Vagina (tissue), 2 donors: ENCODE measurements at regions not wholly inside any gene's neighbourhood (a gene's known extent, or its start where the extent isn't known, plus 50 kb on each side); places are given as distances from the start of the nearest gene placed in this dataset.

Source experiments
- CTCF ChIP-seq, 3 experiments: fragments of 450-650 bp in 2 of 3; fragments of 200-600 bp in 1 of 3; sonication (generic) in 1 of 3; IDR thresholded peaks; one replicate each; pipeline ENCODE4 v1.5.1; 2017 to 2019; ENCODE audit warnings: antibody characterized with exemption in 3 of 3, mild to moderate bottlenecking in 2 of 3, moderate library complexity in 2 of 3
- POLR2A ChIP-seq, 2 donors: fragments of 450-650 bp; IDR thresholded peaks; one replicate each; pipeline ENCODE4 v1.6.1; 2017; ENCODE audit warnings: antibody characterized with exemption in 2 of 2, mild to moderate bottlenecking in 2 of 2, moderate library complexity in 2 of 2
- POLR2AphosphoS5 ChIP-seq, 2 donors: sonication (generic); formaldehyde crosslinking; IDR thresholded peaks; one replicate each; pipeline ENCODE4 v1.9.0; 2017; ENCODE audit warnings: antibody characterized with exemption in 2 of 2, mild to moderate bottlenecking in 2 of 2, low read depth in 1 of 2; ENCODE audit not compliant: insufficient read depth in 1 of 2

- TF ChIP-seq CTCF (IDR thresholded peaks at IDR 0.05) (no peak), POLR2A (IDR thresholded peaks at IDR 0.05) (no peak), POLR2AphosphoS5 (IDR thresholded peaks at IDR 0.05; ENCODE audit: insufficient read depth in 1 of 2, low read depth in 1 of 2) (no peak)
Measured at GRCh38 chr5:124257048-124257447, 489.4 kb downstream of the ZNF608 start.
